MV-4-11 (cell line): ENCODE measurements at regions not wholly inside any gene's neighbourhood (a gene's known extent, or its start where the extent isn't known, plus 50 kb on each side); places are given as distances from the start of the nearest gene placed in this dataset.

Source experiments
- DNase-seq: peaks from one replicate; lab custom pipeline; 2025; lab: John Stamatoyannopoulos, UW

GRCh38 chr18:42268186-42268725 lies 313.2 kb downstream of the PIK3C3 start:
- DNase-seq = no peak

- DNase-seq = no peak
Measured at GRCh38 chr18:42268798-42269197, 313.8 kb downstream of the PIK3C3 start.

- no peak for DNase-seq
Measured at GRCh38 chr18:42271647-42272414, 316.8 kb downstream of the PIK3C3 start.

- peak; percentile 15 for DNase-seq
Measured at GRCh38 chr18:42274488-42275137, 319.6 kb downstream of the PIK3C3 start.

- no peak for DNase-seq
Measured at GRCh38 chr18:42275138-42275535, 320.1 kb downstream of the PIK3C3 start.

GRCh38 chr18:42275949-42276730 lies 321.1 kb downstream of the PIK3C3 start:
- DNase-seq = no peak

- no peak for DNase-seq
Measured at GRCh38 chr18:42281124-42281523, 326.1 kb downstream of the PIK3C3 start.

GRCh38 chr18:42281851-42282250 lies 326.8 kb downstream of the PIK3C3 start:
- no peak for DNase-seq

GRCh38 chr18:42287047-42287446 lies 332.0 kb downstream of the PIK3C3 start:
- DNase-seq = no peak

GRCh38 chr18:42288129-42288528 lies 333.1 kb downstream of the PIK3C3 start:
- no peak for DNase-seq

- no peak for DNase-seq
Measured at GRCh38 chr18:42289526-42289925, 334.5 kb downstream of the PIK3C3 start.

GRCh38 chr18:42290318-42291307 lies 335.6 kb downstream of the PIK3C3 start:
- DNase-seq = no peak

- no peak for DNase-seq
Measured at GRCh38 chr18:42292654-42293053, 337.6 kb downstream of the PIK3C3 start.

- DNase-seq = no peak
Measured at GRCh38 chr18:42296192-42296591, 341.2 kb downstream of the PIK3C3 start.

- no peak for DNase-seq
Measured at GRCh38 chr18:42296723-42297122, 341.7 kb downstream of the PIK3C3 start.

GRCh38 chr18:42298759-42299675 lies 344.0 kb downstream of the PIK3C3 start:
- peak; percentile 34 for DNase-seq

- DNase-seq = no peak
Measured at GRCh38 chr18:42305869-42306593, 351.0 kb downstream of the PIK3C3 start.

- no peak for DNase-seq
Measured at GRCh38 chr18:42306594-42306980, 351.6 kb downstream of the PIK3C3 start.

GRCh38 chr18:42310956-42311355 lies 355.9 kb downstream of the PIK3C3 start:
- peak; percentile 18 for DNase-seq

GRCh38 chr18:42326752-42327151 lies 371.7 kb downstream of the PIK3C3 start:
- DNase-seq = no peak
